A204.1 (cell line): ENCODE measurements at regions not wholly inside any gene's neighbourhood (a gene's known extent, or its start where the extent isn't known, plus 50 kb on each side); places are given as distances from the start of the nearest gene placed in this dataset.

Experiments
- FAIRE-seq: peaks from 2 replicates; lab custom pipeline; 2012; peaks lifted over from hg19 to GRCh38; lab: Jason Lieb, UNC

DNA sequence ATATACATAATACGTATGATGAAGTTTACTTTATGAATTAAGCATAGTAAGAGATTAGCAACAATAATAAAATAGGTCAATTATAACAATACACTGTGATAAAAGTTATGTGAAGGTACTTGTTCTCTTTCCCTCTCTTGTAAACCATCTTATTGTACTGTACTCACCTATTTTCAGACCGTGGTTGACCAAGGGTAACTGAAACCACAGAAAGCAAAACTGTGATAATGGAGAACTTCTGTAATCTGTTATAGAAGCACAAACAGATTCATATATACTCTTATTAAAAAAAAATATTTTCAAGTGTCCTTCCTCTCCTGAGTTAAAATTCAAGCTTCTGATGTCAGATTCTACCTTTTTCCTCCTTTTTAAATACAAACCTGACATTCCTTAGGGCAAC, 1247.8 kb upstream of the SORCS1 start:
- FAIRE-seq = no peak

DNA sequence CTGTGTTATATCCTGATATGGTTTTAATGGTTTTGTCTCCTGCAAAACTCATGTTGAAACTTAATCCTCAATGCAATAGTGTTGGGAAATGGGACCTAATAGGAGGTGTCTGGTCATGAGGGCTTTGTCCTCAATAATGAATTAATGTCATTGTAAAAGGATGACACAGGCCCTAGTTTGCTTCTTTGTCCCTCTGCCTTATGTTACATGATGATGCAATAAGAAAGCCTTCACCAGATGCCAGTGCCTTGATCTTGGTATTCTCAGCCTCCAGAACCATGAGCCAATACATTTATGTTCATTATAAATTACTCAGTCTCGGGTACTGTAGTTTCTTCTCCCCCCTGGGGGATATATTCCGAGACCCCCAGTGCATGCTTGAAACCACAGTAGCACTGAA, 1247.4 kb upstream of the SORCS1 start:
- FAIRE-seq = no peak

DNA sequence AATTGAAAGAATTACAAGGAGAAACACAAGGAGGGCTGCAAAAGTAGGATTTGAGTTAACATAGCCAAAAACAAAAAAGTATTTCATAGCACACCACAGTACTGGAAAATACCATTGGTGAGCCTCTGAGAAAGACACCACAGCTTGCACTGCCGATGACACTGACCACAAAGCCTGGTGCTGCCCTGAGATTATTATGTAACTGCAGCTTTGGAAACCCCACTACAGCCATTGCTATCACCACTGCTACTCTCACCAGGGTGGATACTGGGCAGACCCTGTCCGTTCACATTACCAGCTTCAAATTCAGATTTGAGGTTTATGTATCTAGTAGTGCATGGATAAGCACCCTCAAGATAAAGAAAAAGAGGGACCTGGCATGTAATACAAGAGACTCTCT, 1246.7 kb upstream of the SORCS1 start:
- no peak for FAIRE-seq

DNA sequence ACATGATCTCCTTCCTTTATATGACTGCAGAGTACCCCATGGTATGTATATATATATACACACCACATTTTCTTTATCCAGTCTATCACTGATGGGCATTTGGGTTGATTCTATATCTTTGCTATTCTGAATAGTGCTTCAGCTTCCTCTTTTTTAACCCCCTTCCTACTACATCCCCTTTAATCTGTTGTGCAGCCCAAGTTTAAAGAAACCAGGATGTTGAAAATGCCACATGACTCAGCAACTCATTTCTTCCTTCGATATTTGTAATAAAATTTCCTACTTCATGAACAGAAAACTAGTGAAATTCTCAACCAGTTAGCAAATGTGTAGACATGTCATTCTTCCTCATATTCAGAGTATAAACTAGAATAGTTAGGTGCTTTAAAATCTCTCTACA, 1245.7 kb upstream of the SORCS1 start:
- no peak for FAIRE-seq

DNA sequence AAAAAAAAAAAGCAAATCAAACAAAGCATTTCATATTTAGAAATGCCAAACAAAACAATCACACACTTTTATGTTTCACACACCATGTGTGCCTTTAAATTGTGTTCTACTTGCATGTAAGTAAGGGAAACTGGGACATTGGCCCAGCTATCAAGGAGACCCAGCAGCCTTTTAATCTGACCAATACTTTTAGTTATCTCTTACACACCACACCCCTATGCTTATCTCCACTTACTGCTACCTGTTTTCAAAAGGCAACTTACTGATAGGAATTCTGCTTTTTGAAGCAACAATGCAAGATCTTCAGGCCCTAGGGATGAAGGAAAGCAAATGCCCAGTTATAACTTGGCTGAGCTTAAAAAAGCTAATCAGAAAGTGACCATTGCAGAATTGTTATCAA, 1244.8 kb upstream of the SORCS1 start:
- FAIRE-seq = no peak

DNA sequence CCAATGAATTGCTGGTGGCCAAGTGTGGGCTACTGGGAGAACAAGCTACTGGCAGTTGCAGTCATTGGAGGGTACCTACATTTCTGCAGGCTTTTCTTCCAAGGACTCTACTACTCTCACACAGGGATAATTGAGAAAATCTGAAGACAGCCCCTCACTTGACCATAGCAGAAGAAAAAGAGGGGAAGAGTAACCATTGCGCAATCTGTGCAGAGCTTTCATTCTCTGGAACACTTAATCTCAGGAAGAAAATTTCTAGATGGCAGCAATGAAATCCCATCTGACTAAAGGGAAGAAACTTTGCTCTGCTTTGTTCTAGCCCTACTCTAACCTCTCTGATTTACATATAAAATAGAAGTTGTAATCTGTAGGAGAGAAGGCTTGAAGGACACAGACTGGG, 1239.6 kb upstream of the SORCS1 start:
- no peak for FAIRE-seq

DNA sequence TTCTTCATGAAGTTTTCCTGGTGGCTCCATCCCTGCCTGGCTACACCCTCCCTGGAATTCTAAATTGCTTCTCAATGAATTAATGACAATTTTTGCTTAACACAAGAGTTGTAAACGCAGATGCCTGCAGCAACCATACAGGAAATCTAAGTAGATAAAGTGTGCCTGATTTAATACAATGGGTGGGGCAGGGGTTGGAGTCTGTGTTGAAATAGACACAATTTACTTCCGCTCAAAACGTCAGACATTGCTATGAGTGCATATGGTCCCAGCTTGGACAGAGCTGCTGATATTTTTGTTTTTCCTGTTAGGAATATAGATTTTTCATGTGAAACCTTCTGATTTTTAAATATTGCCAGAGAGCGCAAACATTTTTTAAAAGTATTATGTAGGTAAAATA, 1235.0 kb upstream of the SORCS1 start:
- no peak for FAIRE-seq

DNA sequence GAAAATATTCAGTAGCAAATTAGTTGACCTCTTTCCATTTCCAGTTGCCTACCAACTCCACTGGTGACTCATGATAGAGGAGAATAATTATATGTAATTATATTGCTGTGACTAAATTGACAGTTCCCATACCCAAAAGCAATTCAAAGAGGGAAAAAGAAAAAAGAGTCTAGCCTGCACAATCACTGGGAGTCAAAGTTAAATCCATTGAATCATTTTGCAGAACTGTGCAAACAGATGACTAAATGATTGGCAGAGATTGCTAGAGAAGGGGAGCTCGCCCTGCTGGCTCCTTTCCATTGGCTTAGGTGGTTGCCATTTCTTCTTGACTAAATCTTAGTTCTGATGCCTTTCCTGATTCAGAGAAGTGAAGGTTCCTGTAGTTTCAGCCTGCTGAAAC, 1228.6 kb upstream of the SORCS1 start:
- no peak for FAIRE-seq

DNA sequence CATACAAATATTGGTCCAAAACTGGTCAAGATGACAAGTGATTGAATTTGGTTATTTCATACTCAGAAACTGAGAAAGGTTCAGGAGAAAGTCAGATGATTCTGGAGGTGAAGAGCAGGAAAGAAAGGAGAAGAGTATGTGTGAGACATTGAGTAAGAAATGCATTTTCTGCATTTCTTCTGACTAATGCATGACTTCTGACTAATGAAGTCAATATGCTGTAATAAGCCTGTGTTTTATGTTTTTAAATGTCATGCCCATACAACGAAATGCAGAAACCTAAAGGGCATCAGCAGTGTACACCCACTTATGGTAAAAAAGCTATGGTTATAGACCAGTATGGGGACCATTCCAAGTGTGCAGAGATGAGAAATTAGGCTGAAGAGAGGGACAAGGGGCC, 1227.8 kb upstream of the SORCS1 start:
- FAIRE-seq = no peak

DNA sequence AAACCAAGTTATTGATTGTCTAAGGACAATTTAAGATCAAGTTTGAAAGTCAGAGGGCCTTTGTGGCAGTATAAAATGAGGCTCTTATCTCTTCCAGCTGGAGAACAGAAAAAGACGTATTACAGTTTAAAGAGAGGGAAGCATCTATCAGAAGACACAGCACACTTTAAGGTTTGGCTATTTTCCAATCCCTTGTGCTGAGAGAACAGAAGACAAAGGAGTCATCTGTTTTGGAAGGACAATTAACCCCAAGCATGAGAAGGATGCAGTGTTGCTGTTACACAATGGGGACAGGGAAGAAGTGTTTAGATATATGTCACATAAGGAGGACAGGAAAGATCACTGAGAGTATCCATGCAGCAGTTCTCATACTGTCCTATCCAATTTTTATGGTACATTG, 1224.2 kb upstream of the SORCS1 start:
- no peak for FAIRE-seq

DNA sequence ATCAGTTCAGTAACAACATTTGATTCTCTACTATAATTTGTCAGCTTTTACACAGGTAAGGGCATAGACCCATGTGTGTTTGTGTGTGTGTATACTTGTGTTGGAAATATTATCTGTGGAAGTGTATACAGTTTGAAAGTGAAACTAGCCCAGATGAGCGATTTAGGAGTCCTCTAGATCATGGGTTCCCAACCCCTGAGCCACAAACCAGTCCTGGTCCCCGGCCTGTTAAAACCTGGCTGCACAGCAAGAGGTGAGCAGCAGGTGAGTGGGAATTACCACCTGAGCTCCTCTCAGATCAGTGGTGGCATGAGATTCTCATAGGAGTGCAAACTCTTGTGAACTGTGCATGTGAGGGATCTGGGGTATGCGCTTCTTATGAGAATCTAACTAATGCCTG, 1221.5 kb upstream of the SORCS1 start:
- no peak for FAIRE-seq

DNA sequence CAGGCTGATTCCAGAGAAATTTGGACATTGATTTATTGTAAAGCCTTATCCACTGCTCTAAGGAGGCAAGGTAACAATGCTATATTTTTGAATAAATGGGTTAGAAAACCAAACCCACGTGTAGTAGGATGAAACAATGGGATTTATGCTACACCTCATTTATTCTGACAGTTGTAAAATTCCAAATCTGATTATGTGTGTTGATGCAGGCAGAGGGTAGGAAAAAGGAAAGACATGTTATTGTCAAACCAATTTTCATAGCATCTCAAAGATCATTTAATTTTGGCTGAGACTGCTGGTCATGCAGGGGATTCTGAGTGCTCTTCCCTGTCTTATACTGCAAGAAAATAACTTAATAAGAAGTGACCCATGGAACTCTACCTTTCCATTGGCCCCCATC, 1219.9 kb upstream of the SORCS1 start:
- no peak for FAIRE-seq

DNA sequence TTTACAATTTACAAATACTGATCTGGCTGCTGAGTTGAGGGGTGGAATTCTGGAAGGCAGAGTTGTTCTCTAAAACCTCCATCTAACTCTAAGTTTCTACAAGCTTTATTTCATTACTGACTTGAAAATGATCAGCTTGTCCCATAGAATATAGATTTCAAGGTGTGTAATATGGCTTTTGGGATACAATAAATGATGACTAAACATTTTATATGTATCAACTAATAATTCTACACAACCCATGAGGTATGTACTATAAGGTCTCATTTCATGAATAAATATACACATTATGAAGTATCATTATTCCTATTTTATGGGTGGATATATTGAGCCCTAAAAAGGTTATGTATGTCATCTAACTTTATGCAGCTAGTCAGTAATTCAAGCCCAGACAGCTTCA, 1214.3 kb upstream of the SORCS1 start:
- no peak for FAIRE-seq

DNA sequence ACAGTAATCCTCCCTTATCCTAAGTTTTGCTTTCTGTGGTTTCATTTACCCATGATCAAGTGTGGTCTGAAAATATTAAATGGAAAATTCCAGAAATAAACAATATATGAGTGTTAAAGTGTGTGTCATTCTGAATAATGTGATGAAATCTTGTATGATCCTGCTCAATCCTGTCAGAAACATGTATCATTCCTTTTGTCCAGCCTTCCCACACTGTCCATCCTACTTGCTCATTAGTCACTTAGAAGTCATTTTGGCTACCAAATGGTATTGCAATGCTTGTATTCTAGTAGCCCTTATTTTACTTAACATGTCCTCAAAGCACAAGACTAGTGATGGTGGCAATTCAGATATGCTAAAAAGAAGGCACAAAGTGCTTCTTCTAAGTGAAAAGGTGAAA, 1211.2 kb upstream of the SORCS1 start:
- FAIRE-seq = no peak

DNA sequence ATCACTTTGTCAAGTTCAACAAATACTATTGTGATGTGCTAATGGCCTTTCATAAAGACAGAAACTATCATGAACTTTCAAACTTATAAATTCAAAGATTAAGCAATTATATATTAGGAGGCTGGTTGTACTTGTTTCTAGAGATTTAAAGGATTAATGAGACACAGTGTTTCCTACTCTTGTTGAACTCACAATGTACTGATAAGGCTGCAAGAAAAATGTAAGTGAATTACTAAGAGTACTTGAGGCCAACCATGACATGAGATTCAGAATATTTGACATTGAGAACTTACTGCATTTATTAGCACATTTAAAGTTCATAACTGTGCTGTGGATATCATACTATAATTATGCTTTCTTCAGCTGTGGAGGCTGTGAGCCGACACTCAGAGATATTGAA, 1210.5 kb upstream of the SORCS1 start:
- FAIRE-seq = no peak

DNA sequence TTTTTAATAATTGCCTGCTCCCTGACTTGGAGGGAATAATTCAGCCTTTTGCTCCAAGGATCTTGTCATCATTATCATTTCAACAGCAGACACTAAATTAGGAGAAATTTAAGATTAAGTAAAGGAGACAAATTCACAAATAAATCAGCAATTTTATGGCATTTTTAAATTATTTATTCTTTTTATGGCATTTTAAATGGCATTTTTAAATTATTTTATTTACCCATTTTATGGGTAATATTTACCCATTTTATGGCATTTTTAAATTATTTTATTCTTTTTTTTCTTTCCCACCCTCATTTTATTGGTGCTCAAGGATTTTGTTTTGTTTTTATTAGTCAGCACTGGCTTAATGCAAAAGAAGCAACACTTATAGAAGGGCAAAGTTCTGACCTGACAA, 1201.0 kb upstream of the SORCS1 start:
- no peak for FAIRE-seq

DNA sequence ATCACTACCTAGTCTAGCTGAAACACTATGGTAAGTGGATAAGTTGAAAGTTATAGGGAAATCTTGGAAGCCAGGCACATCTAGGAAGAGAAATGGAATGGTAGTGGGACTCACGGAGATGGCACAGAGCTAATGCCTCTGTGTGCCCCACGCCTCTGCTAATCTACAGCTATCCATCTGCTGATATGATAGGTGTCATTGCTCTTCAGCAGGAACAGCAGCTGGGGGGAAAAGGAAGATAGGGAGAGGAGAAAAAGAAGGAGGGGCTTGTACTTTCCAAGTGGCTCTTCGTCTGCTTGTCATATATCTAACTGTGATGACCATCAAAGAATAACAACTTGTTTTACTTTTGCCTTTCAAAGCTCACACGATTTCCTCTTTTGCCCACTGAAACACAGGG, 1199.1 kb upstream of the SORCS1 start:
- no peak for FAIRE-seq

DNA sequence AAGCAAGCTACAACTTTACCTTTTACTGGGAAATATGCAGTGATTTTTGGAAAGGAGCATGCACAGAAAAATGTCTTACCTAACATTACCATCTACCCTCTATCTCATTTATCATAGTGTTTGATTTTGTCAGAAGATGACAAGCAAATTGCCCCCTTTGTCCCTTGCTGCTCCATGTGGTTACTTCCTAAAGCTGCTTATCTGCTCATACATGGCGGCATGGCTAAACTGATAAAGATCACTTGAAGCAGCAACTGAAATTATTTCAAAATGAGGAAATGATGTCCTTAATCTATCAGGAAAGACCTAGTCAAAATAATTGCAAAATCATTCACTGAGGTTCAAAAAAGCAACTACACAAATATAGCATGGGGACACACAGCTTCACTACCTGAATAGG, 1198.5 kb upstream of the SORCS1 start:
- no peak for FAIRE-seq

DNA sequence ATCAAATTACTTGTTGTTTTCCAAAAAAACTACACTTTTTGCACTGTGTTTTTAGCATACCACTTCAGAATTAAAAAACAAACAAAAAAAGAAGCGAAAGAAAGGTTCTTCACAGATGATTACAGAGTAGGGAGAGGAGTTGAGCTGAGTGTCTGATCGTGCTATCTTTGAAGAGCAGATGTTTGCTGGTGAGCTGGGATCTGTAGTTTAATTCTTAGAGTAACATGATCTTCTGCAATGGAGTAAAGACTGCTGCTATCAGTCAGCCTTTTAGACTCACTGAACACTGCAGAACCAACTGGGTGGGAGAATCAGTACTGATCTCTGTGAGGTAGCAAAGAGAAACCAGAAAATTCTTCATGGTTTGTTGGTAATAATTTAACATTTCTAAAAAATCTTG, 1197.8 kb upstream of the SORCS1 start:
- FAIRE-seq = no peak

DNA sequence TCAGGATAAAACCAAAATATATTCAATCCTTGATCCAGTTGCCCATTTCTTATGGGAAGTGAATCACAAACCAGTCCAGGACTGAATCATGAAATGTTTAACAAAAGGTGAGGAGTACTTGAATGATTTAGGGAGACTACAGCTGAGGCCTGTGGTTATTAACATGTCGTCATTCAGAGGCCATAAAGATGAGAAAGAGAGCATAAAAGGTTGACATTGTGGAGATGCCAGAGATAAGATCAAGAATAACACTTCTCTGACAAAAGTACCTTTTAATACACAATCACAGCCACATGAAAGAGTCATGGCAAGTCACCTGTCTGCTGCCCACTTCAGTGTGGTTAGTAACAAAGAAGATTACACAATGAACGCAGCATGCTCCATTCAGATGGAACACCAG, 1195.7 kb upstream of the SORCS1 start:
- no peak for FAIRE-seq

DNA sequence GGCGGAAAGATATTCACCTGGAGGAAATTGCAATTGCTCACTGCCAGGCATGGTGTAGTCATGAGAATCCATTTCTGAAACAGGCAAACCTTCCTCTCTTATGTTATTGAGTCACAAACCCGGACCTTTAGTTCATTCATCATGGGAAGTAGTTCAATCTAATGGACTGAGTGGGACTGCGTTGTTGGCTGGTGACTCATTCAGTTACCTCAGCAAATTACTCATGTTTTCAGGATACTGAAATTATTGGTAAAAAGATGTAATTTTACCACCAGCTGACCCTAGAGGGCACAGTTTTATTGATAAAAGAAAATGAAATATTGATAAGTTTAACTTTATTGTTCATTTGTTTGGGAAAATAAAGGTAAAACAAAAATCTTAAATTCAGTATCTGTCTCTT, 1194.4 kb upstream of the SORCS1 start:
- no peak for FAIRE-seq

DNA sequence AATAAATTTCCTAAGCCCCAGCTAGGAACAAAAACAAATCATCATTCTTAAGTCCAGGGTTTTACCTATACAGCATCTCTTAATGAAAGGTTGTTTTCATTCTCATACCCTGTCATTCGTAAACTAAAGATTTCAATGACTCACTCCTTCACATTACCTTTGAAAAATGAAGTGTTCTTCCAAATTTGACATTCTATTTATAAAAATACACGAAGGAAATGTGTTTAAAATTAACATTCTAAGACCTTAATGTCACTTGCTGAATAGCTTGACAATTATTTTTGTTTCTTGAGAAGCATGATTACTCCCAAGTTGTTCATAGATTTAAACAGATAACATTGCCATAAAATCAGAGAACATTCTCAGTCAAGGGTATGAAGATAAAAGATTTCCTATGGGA, 1188.3 kb upstream of the SORCS1 start:
- no peak for FAIRE-seq

DNA sequence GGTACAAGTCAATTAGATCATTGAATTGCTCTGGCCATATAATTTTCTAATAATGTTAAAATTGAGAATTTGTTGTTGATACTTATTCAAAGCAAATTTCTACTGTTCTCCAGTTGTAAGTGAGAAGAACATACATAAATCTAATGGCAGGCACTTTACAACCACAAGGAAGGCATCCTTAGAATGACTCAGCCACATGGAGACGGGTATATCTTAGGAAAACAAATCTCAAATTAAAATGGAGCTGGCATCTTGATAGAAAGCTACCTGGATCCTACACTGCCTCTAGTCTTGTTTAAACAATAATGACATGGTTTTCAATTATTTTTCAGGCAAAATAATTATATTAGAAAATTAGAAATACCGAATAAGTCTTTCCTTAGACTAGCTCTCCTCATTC, 1183.7 kb upstream of the SORCS1 start:
- FAIRE-seq = no peak

DNA sequence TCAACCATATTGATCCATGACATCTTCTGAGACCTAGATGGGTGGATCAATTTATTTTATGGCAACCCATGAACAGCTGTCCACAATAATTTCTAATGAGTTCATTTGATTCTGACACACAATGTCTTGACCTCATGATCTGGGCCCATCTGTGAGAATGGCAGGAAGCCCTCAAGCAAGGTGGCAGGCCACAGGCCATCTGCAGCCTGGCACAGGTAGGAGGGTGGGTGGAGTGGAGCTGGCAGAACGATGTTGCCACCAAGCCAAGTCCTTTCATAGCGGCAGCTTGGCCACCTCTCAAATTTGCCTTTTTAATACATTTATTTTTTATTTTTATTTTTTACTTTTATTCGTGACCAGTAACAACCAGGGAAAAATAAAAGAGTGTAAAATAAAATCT, 1181.6 kb upstream of the SORCS1 start:
- no peak for FAIRE-seq

DNA sequence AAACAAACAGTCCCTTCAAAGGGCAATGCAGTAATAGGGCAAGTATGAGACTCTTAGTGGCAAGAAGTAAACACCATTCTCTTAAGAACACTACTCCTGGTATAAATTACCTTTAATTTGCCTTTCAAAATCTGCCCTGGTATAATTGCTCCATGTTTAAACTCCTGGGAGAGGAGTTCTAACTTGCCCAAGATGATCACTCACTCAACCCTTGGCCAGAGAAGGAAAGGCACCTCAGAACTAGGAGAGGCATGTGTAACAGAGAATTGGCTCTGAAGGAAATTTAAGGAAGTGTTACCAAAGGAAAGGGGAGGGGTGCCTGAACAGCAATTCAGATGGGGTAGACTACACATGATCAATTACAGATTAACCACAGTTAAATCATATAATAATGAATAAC, 1173.6 kb upstream of the SORCS1 start:
- no peak for FAIRE-seq

DNA sequence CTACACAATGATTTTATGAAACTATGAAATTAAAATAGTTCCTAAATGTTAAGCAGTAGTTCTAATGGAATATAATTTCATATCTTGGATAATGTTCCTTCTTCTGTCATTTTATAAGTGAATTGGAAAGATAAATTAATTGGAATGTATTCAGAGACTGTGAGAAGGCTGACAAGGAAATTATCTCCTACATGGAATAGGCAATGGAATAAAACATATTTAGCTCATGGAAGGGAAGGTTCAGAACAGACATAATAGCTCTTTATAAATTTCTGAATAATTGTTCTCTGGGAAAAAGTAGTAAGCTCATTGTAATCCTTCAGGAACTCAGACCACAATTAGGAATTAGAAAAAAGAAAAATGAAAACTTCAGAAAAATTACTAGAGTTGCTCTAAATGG, 1172.3 kb upstream of the SORCS1 start:
- FAIRE-seq = no peak
